Upper lobe of left lung (tissue), 6 donors: ENCODE measurements at regions not wholly inside any gene's neighbourhood (a gene's known extent, or its start where the extent isn't known, plus 50 kb on each side); places are given as distances from the start of the nearest gene placed in this dataset.

Source experiments
- ATAC-seq, 2 donors: fragments of 200-7000 bp; cut with Tn5 transposase; one replicate each; pipeline ENCODE4 v1.9.1; 2022; ENCODE audit warnings: mild to moderate bottlenecking in 2 of 2, moderate library complexity in 2 of 2; ENCODE audit not compliant: low FRiP score in 2 of 2
- DNase-seq, 2 donors: peaks; one replicate each; pipeline ENCODE4 v3.0.0-alpha.2; 2019 to 2020
- H3K27ac ChIP-seq, 4 donors: fragments of 200-600 bp; sonication (generic); one replicate each; pipeline ENCODE4 v1.5.1; 2016 to 2019
- H3K27me3 ChIP-seq, 4 donors: fragments of 200-600 bp; sonication (generic); one replicate each; pipeline ENCODE4 v1.5.1; 2017 to 2019
- H3K36me3 ChIP-seq, 4 donors: fragments of 200-600 bp; sonication (generic); one replicate each; pipeline ENCODE4 v1.5.1; 2016 to 2019
- H3K4me1 ChIP-seq, 4 donors: fragments of 200-600 bp; sonication (generic); one replicate each; pipeline ENCODE4 v1.5.1; 2018 to 2019
- H3K4me3 ChIP-seq, 4 donors: fragments of 200-600 bp; sonication (generic); one replicate each; pipeline ENCODE4 v1.5.1; 2017 to 2019; ENCODE audit warnings: mild to moderate bottlenecking in 2 of 4, moderate library complexity in 1 of 4
- H3K9me3 ChIP-seq, 4 donors: fragments of 200-600 bp; sonication (generic); one replicate each; pipeline ENCODE4 v1.5.1; 2018 to 2019
- CTCF ChIP-seq, 6 experiments: fragments of 450-650 bp in 4 of 6; fragments of 200-600 bp in 2 of 6; sonication (generic) in 2 of 6; IDR thresholded peaks; one replicate each; pipeline ENCODE4 v1.5.1; 2016 to 2019; ENCODE audit warnings: antibody characterized with exemption in 6 of 6
- EP300 ChIP-seq, 4 donors: sonication (generic); formaldehyde crosslinking; IDR thresholded peaks; one replicate each; pipeline ENCODE4 v1.5.1; 2017; ENCODE audit warnings: antibody characterized with exemption in 4 of 4, control low read depth in 2 of 4
- POLR2A ChIP-seq, 4 donors: fragments of 450-650 bp; IDR thresholded peaks; one replicate each; pipeline ENCODE4 v1.5.1; 2016 to 2017; ENCODE audit warnings: antibody characterized with exemption in 4 of 4, mild to moderate bottlenecking in 2 of 4
- POLR2AphosphoS5 ChIP-seq, 2 donors: sonication (generic); formaldehyde crosslinking; IDR thresholded peaks; one replicate each; pipeline ENCODE4 v1.5.1; 2017; ENCODE audit warnings: antibody characterized with exemption in 2 of 2
- WGBS, 2 donors: methylation state at CpG; one replicate each; pipeline ENCODE4 v1.1.5; 2017 to 2018; 5-methylcytosine and 5-hydroxymethylcytosine counted together
- donor health status: DM: no; HTN: no; CAD: no; lungs with moderate emphysema.
- donor health status: DM: no; HTN: yes; CAD: no; lungs with severe emphysema.

GRCh38 chr2:226256709-226257376, 542.8 kb downstream of the IRS1 start:
- Histone ChIP-seq H3K4me1 (no peaks in the 10 kb centered on the region), H3K27ac (no peak overlapping the region), H3K9me3 (no peaks in the 10 kb centered on the region), H3K36me3 (no peaks in the 10 kb centered on the region), H3K4me3 (no peak overlapping the region), H3K27me3 (no peaks in the 10 kb centered on the region)
- no peak for ATAC-seq
- no peak for DNase-seq
- 77 to 88% methylated on average over 4 of the region's 4 CpGs for WGBS, 2 donors
- TF ChIP-seq EP300 (IDR thresholded peaks at IDR 0.05), result no peak
- no peak for TF ChIP-seq POLR2AphosphoS5 (IDR thresholded peaks at IDR 0.05)
- TF ChIP-seq POLR2A (IDR thresholded peaks at IDR 0.05), result no peak
- TF ChIP-seq CTCF (IDR thresholded peaks at IDR 0.05), result no peak

GRCh38 chr2:226256237-226256636, 543.4 kb downstream of the IRS1 start:
- Histone ChIP-seq H3K27ac (no peak overlapping the region), H3K4me1 (no peaks in the 10 kb centered on the region), H3K36me3 (no peaks in the 10 kb centered on the region), H3K9me3 (no peaks in the 10 kb centered on the region), H3K4me3 (no peak overlapping the region), H3K27me3 (no peaks in the 10 kb centered on the region)
- no peak for DNase-seq
- no peak for ATAC-seq
- TF ChIP-seq POLR2AphosphoS5 (IDR thresholded peaks at IDR 0.05) (no peak), CTCF (IDR thresholded peaks at IDR 0.05) (no peak), EP300 (IDR thresholded peaks at IDR 0.05) (no peak), POLR2A (IDR thresholded peaks at IDR 0.05) (no peak)
- WGBS, 2 donors, result 45 to 48% methylated on average over 2 of the region's 2 CpGs

GRCh38 chr2:226251661-226252060, 548.0 kb downstream of the IRS1 start:
- H3K4me3 ChIP-seq, result no peak overlapping the region
- H3K27ac ChIP-seq, result no peak overlapping the region
- TF ChIP-seq EP300 (IDR thresholded peaks at IDR 0.05) (no peak), POLR2AphosphoS5 (IDR thresholded peaks at IDR 0.05) (no peak), CTCF (IDR thresholded peaks at IDR 0.05) (no peak), POLR2A (IDR thresholded peaks at IDR 0.05) (no peak)

DNA sequence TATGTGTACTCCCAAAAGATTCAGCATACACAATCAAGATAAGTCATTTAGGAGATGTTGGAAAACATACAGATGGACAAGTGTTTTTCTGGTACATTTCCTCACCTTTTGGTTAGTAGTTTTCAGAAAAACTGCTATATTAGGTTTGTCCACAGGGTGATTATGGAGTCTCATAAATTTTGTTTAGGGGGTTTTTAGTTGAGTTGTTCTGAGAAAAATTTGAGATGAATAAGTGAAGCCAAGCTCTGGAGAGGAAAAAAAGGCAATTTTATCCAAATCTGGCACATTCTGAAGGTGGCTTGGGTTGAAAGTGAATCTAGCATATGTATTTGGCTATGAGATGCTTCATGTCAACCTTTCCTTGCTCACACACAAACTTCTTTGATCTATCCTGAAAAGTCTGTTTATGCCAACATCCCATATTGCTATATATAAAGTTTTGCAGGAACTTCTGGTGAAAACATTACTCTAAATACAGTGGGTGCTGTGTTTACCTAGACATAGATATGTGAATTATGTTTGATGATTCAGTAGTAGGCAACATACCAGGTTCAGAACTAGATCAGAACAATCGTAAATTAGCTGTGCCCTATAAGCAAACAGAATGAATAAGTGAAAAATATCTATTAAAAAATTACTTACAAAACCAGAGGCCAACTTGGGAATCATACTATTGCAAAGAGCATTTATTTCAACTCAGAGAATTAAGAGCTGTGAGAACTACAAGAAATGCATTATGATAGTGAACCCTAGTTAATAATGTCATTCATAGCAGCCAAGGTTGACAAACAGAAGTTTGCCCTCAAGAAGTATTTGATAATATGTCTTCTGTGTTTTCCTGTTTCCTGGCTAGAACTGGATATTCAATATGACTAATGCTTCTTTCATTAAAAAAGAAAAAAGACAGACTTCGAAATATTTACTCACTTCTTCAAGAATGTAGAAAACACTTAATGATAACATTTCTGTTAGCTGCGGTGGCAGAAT, 552.0 kb downstream of the IRS1 start:
- TF ChIP-seq POLR2AphosphoS5 (IDR thresholded peaks at IDR 0.05) (no peak), CTCF (IDR thresholded peaks at IDR 0.05) (no peak), EP300 (IDR thresholded peaks at IDR 0.05) (no peak), POLR2A (IDR thresholded peaks at IDR 0.05) (no peak)
- 55 to 56% methylated on average over 3 of the region's 3 CpGs for WGBS, 2 donors
- no peak for ATAC-seq

More at GRCh38 chr2:226251661-226252060, 548.0 kb downstream of the IRS1 start:
- no peaks in the 10 kb centered on the region for H3K9me3 ChIP-seq
- no peak for ATAC-seq
- H3K4me1 ChIP-seq, result no peaks in the 10 kb centered on the region
- 63 to 69% methylated on average over 2 of the region's 2 CpGs for WGBS, 2 donors
- DNase-seq, result no peak
- H3K27me3 ChIP-seq, result no peaks in the 10 kb centered on the region
- H3K36me3 ChIP-seq, result no peaks in the 10 kb centered on the region

More for the DNA sequence above, 552.0 kb downstream of the IRS1 start:
- Histone ChIP-seq H3K4me1 (no peaks in the 10 kb centered on the region), H3K27me3 (no peaks in the 10 kb centered on the region), H3K9me3 (peaks cover 0 to 7% (median 3%) of the 10 kb centered on the region in 4 donors), H3K27ac (no peak overlapping the region), H3K36me3 (no peaks in the 10 kb centered on the region), H3K4me3 (no peak overlapping the region)
- no peak for DNase-seq
